GM23338 (cell line): ENCODE measurements at regions not wholly inside any gene's neighbourhood (a gene's known extent, or its start where the extent isn't known, plus 50 kb on each side); places are given as distances from the start of the nearest gene placed in this dataset.

Source experiments
- ATAC-seq: fragments of 200-7000 bp; cut with Tn5 transposase; 3 replicates; pipeline ENCODE4 v1.9.1; 2020
- DNase-seq: peaks from one replicate; pipeline ENCODE4 v3.0.0-alpha.2; 2015; ENCODE audit warnings: low spot score
- H2AFZ ChIP-seq: fragments of 200-600 bp; sonication (generic); 2 replicates; pipeline ENCODE4 v1.8.0; 2016; ENCODE audit warnings: antibody characterized with exemption, mild to moderate bottlenecking, moderate library complexity
- H3F3A ChIP-seq: fragments of 200-600 bp; sonication (generic); replicated peaks from 2 replicates; pipeline ENCODE4 v1.8.0; 2017; ENCODE audit warnings: antibody characterized with exemption, mixed run types, low read depth
- H3K27ac ChIP-seq: fragments of 200-600 bp; sonication (generic); 2 replicates; pipeline ENCODE4 v1.6.1; 2016; ENCODE audit warnings: low read depth
- H3K27me3 ChIP-seq: fragments of 200-600 bp; sonication (generic); 2 replicates; pipeline ENCODE4 v1.8.0; 2016; ENCODE audit warnings: mild to moderate bottlenecking, mixed run types, moderate library complexity; ENCODE audit not compliant: insufficient read depth
- H3K36me3 ChIP-seq: fragments of 200-600 bp; sonication (generic); 2 replicates; pipeline ENCODE4 v1.8.0; 2016; ENCODE audit warnings: mild to moderate bottlenecking; ENCODE audit not compliant: insufficient read depth
- H3K4me1 ChIP-seq: fragments of 200-600 bp; sonication (generic); 2 replicates; pipeline ENCODE4 v1.8.0; 2016; ENCODE audit warnings: mild to moderate bottlenecking, moderate library complexity; ENCODE audit not compliant: insufficient read depth
- H3K4me2 ChIP-seq: fragments of 200-600 bp; sonication (generic); 2 replicates; pipeline ENCODE4 v1.7.1; 2017; ENCODE audit warnings: mixed run types
- H3K4me3 ChIP-seq: fragments of 200-600 bp; sonication (generic); 2 replicates; pipeline ENCODE4 v1.6.1; 2016; ENCODE audit warnings: mixed run types
- H3K79me2 ChIP-seq: fragments of 200-600 bp; sonication (generic); replicated peaks from 2 replicates; pipeline ENCODE4 v1.8.0; 2017; ENCODE audit warnings: mild to moderate bottlenecking; ENCODE audit not compliant: insufficient read depth
- H3K9me2 ChIP-seq: fragments of 200-600 bp; sonication (generic); 2 replicates; pipeline ENCODE4 v1.8.0; 2017; ENCODE audit not compliant: insufficient read depth
- H4K20me1 ChIP-seq: fragments of 200-600 bp; sonication (generic); replicated peaks from 2 replicates; pipeline ENCODE4 v1.8.0; 2017; ENCODE audit warnings: mild to moderate bottlenecking; ENCODE audit not compliant: insufficient read depth
- H3K27ac Mint-ChIP-seq: 2 replicates; pipeline ENCODE4 v1.8.0; 2020; ENCODE audit warnings: inconsistent platforms, mild to moderate bottlenecking, moderate library complexity, mixed read lengths
- H3K27me3 Mint-ChIP-seq: 3 replicates; pipeline ENCODE4 v1.8.0; 2022; ENCODE audit warnings: low read depth, mild to moderate bottlenecking, moderate library complexity, mixed read lengths, inconsistent platforms; ENCODE audit not compliant: insufficient read depth, poor library complexity
- H3K36me3 Mint-ChIP-seq: 3 replicates; pipeline ENCODE4 v1.8.0; 2021; ENCODE audit warnings: low read depth, mild to moderate bottlenecking, inconsistent platforms, moderate library complexity, mixed read lengths
- H3K4me1 Mint-ChIP-seq: 3 replicates; pipeline ENCODE4 v1.8.0; 2020; ENCODE audit warnings: mild to moderate bottlenecking, inconsistent platforms, mixed read lengths
- H3K4me3 Mint-ChIP-seq: 3 replicates; pipeline ENCODE4 v1.8.0; 2021; ENCODE audit warnings: moderate library complexity, mild to moderate bottlenecking, inconsistent platforms, mixed read lengths
- H3K9me3 Mint-ChIP-seq: 3 replicates; pipeline ENCODE4 v1.8.0; 2020; ENCODE audit warnings: moderate library complexity, mild to moderate bottlenecking, inconsistent platforms, mixed read lengths
- CREB1 ChIP-seq: fragments of 250-450 bp; sonication (Bioruptor Pico); IDR thresholded peaks from 2 replicates; pipeline ENCODE4 v1.5.0; 2020; ENCODE audit warnings: low read depth, mild to moderate bottlenecking, moderate library complexity
- JUNB ChIP-seq: IDR thresholded peaks from one replicate; pipeline ENCODE4 v1.6.1; 2016; ENCODE audit warnings: antibody characterized with exemption; ENCODE audit not compliant: unreplicated experiment
- POLR2AphosphoS5 ChIP-seq: IDR thresholded peaks from 2 replicates; pipeline ENCODE4 v1.6.1; 2016; ENCODE audit warnings: antibody characterized with exemption, low read depth
- ZNF331 ChIP-seq: fragments of 250-450 bp; sonication (Bioruptor Pico); IDR thresholded peaks from 2 replicates; pipeline ENCODE4 v1.5.0; 2020; ENCODE audit warnings: low read depth, mild to moderate bottlenecking, moderate library complexity
- TF ChIP-seq, protein P1 (sequence below): IDR thresholded peaks from one replicate; pipeline ENCODE4 v1.6.1; 2018; ENCODE audit warnings: antibody characterized with exemption; ENCODE audit not compliant: unreplicated experiment
- TF ChIP-seq, protein P2 (sequence below): fragments of 250-450 bp; sonication (Bioruptor Pico); IDR thresholded peaks from 2 replicates; pipeline ENCODE4 v1.5.0; 2020; ENCODE audit warnings: mild to moderate bottlenecking, moderate library complexity
- TF ChIP-seq, protein P3 (sequence below), 2 experiments: fragments of 200-600 bp in 1 of 2; sonication (generic) in 1 of 2; conservative IDR thresholded peaks; 2 replicates each; pipeline versions ENCODE4 v1.5.1 to v1.6.1; 2016 to 2017; ENCODE audit warnings: antibody characterized with exemption in 2 of 2, low read depth in 2 of 2, mild to moderate bottlenecking in 2 of 2, moderate library complexity in 1 of 2

DNA sequence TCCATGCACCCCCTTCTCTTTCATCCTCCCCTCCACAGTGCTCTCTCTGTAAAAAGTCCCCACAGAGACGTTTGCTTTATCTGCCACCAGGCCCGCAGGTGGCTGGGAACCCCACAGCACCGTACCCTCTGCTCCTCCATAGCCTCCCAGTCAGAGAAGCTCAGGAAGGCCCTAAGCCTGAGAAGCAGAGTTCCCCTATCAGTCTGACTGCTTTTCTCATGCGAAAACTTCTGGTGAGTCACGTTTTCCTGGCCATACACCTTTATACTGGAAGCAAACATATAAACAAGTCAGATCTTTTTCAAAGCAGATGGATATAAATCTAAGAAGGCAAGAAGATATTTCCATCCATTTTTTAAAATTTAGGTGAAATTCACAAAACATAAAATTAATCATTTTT is 51.5 kb upstream of the MEF2A start:
- Histone ChIP-seq H3K27me3 (no peaks in the 10 kb centered on the region), H3F3A (no peaks in the 10 kb centered on the region), H2AFZ (peak overlapping the region; percentile 49; the same call in 1 of the 2 replicates), H4K20me1 (no peaks in the 10 kb centered on the region), H3K4me1 (no peaks in the 10 kb centered on the region), H3K4me3 (no peak overlapping the region), H3K9me2 (no peaks in the 10 kb centered on the region), H3K4me2 (no peak overlapping the region), H3K36me3 (no peaks in the 10 kb centered on the region; the same call in 1 of the 2 replicates), H3K79me2 (no peaks in the 10 kb centered on the region), H3K27ac (no peak overlapping the region)
- DNase-seq, result no peak
- H3K27ac Mint-ChIP-seq, result no peak overlapping the region; the same call in 1 of the 2 replicates
- ATAC-seq, result peak; percentile 66
- peaks cover 7% of the 10 kb centered on the region; the same call in 2 of the 3 replicates for H3K4me1 Mint-ChIP-seq
- no peak for TF ChIP-seq JUNB
- no peak for TF ChIP-seq POLR2AphosphoS5
- no peak for TF ChIP-seq ZNF331
- TF ChIP-seq, protein P1, sequence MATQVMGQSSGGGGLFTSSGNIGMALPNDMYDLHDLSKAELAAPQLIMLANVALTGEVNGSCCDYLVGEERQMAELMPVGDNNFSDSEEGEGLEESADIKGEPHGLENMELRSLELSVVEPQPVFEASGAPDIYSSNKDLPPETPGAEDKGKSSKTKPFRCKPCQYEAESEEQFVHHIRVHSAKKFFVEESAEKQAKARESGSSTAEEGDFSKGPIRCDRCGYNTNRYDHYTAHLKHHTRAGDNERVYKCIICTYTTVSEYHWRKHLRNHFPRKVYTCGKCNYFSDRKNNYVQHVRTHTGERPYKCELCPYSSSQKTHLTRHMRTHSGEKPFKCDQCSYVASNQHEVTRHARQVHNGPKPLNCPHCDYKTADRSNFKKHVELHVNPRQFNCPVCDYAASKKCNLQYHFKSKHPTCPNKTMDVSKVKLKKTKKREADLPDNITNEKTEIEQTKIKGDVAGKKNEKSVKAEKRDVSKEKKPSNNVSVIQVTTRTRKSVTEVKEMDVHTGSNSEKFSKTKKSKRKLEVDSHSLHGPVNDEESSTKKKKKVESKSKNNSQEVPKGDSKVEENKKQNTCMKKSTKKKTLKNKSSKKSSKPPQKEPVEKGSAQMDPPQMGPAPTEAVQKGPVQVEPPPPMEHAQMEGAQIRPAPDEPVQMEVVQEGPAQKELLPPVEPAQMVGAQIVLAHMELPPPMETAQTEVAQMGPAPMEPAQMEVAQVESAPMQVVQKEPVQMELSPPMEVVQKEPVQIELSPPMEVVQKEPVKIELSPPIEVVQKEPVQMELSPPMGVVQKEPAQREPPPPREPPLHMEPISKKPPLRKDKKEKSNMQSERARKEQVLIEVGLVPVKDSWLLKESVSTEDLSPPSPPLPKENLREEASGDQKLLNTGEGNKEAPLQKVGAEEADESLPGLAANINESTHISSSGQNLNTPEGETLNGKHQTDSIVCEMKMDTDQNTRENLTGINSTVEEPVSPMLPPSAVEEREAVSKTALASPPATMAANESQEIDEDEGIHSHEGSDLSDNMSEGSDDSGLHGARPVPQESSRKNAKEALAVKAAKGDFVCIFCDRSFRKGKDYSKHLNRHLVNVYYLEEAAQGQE, result no peak
- TF ChIP-seq, protein P2, sequence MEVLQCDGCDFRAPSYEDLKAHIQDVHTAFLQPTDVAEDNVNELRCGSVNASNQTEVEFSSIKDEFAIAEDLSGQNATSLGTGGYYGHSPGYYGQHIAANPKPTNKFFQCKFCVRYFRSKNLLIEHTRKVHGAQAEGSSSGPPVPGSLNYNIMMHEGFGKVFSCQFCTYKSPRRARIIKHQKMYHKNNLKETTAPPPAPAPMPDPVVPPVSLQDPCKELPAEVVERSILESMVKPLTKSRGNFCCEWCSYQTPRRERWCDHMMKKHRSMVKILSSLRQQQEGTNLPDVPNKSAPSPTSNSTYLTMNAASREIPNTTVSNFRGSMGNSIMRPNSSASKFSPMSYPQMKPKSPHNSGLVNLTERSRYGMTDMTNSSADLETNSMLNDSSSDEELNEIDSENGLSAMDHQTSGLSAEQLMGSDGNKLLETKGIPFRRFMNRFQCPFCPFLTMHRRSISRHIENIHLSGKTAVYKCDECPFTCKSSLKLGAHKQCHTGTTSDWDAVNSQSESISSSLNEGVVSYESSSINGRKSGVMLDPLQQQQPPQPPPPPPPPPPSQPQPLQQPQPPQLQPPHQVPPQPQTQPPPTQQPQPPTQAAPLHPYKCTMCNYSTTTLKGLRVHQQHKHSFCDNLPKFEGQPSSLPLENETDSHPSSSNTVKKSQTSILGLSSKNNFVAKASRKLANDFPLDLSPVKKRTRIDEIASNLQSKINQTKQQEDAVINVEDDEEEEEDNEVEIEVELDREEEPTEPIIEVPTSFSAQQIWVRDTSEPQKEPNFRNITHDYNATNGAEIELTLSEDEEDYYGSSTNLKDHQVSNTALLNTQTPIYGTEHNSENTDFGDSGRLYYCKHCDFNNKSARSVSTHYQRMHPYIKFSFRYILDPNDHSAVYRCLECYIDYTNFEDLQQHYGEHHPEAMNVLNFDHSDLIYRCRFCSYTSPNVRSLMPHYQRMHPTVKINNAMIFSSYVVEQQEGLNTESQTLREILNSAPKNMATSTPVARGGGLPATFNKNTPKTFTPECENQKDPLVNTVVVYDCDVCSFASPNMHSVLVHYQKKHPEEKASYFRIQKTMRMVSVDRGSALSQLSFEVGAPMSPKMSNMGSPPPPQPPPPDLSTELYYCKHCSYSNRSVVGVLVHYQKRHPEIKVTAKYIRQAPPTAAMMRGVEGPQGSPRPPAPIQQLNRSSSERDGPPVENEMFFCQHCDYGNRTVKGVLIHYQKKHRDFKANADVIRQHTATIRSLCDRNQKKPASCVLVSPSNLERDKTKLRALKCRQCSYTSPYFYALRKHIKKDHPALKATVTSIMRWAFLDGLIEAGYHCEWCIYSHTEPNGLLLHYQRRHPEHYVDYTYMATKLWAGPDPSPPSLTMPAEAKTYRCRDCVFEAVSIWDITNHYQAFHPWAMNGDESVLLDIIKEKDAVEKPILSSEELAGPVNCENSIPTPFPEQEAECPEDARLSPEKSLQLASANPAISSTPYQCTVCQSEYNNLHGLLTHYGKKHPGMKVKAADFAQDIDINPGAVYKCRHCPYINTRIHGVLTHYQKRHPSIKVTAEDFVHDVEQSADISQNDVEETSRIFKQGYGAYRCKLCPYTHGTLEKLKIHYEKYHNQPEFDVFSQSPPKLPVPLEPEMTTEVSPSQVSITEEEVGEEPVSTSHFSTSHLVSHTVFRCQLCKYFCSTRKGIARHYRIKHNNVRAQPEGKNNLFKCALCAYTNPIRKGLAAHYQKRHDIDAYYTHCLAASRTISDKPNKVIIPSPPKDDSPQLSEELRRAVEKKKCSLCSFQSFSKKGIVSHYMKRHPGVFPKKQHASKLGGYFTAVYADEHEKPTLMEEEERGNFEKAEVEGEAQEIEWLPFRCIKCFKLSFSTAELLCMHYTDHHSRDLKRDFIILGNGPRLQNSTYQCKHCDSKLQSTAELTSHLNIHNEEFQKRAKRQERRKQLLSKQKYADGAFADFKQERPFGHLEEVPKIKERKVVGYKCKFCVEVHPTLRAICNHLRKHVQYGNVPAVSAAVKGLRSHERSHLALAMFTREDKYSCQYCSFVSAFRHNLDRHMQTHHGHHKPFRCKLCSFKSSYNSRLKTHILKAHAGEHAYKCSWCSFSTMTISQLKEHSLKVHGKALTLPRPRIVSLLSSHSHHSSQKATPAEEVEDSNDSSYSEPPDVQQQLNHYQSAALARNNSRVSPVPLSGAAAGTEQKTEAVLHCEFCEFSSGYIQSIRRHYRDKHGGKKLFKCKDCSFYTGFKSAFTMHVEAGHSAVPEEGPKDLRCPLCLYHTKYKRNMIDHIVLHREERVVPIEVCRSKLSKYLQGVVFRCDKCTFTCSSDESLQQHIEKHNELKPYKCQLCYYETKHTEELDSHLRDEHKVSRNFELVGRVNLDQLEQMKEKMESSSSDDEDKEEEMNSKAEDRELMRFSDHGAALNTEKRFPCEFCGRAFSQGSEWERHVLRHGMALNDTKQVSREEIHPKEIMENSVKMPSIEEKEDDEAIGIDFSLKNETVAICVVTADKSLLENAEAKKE (CRISPR knock-in tag), result no peak
- no peak for TF ChIP-seq CREB1 (CRISPR knock-in tag)
- TF ChIP-seq, protein P3, sequence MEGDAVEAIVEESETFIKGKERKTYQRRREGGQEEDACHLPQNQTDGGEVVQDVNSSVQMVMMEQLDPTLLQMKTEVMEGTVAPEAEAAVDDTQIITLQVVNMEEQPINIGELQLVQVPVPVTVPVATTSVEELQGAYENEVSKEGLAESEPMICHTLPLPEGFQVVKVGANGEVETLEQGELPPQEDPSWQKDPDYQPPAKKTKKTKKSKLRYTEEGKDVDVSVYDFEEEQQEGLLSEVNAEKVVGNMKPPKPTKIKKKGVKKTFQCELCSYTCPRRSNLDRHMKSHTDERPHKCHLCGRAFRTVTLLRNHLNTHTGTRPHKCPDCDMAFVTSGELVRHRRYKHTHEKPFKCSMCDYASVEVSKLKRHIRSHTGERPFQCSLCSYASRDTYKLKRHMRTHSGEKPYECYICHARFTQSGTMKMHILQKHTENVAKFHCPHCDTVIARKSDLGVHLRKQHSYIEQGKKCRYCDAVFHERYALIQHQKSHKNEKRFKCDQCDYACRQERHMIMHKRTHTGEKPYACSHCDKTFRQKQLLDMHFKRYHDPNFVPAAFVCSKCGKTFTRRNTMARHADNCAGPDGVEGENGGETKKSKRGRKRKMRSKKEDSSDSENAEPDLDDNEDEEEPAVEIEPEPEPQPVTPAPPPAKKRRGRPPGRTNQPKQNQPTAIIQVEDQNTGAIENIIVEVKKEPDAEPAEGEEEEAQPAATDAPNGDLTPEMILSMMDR (conservative IDR thresholded peaks at IDR 0.05; ENCODE audit: low read depth in 2 of 2), result no peak
- H3K9me3 Mint-ChIP-seq, result no peaks in the 10 kb centered on the region; the same call in 2 of the 3 replicates
- no peaks in the 10 kb centered on the region for H3K36me3 Mint-ChIP-seq
- H3K27me3 Mint-ChIP-seq, result peaks cover 4% of the 10 kb centered on the region
- H3K4me3 Mint-ChIP-seq, result no peak overlapping the region
